ENCODE measurements at regions not wholly inside any gene's neighbourhood (a gene's known extent, or its start where the extent isn't known, plus 50 kb on each side); places are given as distances from the start of the nearest gene placed in this dataset.
A peak's percentile ranks its signal among the peaks of the same experiment; 100 is the strongest.

DNA sequence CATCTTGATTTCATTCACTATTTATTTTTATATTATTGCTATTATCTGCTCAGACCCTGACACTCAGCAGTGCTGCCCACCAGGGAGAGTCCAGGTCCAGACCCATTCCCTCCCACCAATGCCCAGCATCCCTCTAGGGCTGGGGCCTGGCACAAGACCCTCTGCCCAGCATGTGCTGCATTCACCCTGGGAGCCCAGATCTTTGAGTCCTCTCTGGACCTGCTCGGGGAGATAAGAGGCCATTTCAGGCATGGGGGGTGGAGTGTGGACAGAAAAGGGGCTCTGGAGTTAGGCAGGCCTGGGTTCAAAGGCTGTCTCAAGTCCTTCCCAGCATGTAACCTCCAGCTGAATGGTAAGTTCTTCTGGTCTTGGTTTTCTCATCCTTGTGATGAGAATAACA lies 209.6 kb downstream of the CYP26B1 start:
- DNase-seq (ENCODE audit: low read depth): no peak

DNA sequence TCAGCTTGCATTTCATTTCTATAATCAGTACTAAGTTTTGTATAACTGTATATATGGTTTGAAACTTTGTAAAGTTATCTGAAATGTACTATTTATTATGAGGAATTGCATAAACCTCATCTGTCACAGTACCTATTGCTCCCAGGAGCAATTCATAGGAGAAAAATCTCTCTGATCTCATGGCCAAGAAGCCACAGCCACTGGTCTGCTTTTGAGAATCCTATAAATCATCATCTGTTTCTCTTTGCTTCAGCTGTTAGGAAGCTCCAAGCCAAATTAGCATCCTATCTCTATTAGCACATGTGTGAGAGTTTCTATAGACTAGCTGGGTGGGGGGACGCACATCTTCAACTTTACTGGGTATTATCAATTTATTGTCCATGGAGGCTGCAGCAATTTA lies 210.3 kb downstream of the CYP26B1 start:
- no peak for DNase-seq (ENCODE audit: low read depth)

DNA sequence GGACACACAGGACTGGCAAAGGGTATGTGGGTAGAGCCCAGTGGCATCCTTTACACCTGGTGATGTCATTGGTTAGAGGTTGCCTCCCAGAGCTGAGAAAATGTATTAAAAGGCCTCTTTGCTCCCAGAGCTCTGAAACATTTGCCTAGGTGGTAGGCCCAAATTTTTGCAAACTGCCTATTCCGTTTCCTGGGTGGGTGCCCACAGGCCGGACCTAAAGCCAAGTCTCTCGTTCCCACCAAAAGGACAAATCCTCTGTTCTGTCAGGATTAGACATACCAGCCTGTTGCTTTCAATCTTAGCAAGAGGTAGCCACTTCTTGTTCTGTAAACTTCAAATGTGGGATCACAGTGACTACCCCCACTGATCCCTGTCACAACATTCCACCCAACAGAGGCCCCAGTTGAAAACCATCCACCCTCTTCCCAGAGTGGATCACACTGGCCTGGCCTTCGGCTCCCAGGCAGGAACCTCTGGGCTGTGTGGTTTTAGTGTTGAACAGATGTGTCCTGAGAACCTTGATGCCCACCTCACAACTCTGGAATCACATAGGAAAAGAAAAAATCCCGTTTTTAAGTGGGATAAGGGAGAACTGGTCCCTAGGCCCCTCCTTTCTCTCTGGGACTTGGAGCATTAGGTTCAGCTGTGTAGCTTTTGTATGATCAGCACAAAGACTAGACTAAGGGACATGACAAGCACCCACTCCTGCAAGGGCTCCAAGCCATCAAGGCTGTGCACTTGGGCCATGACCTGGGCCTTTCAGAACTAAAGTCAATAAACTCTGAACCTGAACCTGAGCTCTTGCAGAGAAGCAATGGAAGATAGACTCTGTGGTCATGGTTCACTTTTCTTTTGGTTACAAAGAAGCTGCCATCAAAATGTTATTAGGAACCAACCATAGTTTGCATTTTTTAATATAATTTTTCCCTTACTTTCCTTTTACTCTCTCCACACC lies 211.3 kb downstream of the CYP26B1 start:
- no peak for DNase-seq (ENCODE audit: low read depth)

DNA sequence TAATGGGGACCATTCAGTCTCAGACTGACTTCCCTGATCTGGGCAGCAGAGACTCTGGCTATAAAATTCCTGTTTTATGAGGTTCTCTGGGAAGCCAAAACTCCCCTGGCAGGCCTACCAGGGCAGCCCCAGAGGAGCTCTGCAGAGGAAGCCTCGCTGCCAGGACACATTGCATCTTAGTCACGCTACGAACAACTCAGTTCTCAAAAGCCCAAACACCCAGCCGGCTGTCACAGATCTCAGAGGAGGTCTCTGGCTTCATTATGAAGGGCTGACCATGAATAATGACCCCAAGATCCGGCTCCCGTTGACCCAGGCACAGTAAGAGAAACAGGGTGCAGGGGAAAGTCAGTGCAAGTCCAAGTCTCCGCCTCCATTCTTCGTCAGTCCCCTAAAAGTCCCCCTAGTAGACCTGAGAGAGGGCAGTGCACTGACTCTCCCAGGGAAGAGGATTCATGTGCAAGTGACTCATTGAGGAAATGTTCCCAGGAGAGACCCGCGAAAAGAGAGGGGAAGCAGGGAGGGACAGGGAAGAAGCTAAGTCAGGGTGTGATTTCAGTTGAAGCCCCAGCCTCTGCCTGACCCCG lies 212.3 kb downstream of the CYP26B1 start:
- peak; percentile 36 for DNase-seq (ENCODE audit: low read depth)

DNA sequence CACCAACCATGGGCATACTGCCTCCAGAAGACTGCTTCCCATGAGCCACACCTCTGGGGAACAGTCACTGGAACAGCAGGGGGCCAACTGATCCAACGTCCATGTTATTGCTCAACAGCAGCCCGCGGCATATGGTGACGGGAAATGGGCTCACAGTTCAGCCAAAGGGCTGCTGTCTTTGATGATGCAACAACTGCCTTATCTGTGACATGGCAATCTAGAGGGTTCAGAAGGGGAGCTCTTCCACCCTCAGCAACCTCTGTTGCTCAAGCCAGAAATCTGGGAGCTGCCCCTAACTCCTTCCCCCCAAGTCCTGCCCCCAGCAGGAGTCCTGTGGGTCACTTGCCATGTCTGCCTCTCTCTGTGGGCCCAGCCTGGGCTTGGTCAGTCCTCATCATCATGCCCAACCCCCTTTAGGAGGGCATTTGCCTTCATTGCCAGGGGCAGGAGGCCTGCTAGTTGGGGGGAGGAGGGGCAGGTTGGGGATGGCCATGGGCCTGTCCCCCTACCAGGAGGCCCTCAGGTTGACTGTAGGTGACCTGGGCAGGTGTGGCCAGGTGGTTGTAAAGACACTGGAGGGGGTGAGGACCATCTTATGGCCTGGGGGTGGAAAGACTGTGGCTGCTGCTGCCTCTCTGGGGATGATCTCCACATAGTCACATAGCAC lies 212.9 kb downstream of the CYP26B1 start:
- no peak for DNase-seq (ENCODE audit: low read depth)

DNA sequence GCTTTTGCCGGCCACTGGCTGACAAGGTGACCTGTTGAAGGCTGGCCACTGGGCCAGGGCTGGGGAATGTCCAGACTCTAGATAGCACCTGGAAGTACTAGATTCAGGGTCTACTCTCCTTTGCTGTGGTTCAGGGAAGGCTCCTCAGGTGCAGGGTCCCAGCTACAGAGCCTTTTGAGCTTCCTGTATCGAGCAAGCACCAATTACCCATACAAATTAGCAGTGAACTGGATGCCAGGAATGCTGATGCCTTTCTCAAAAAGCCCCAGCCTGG lies 213.4 kb downstream of the CYP26B1 start:
- DNase-seq (ENCODE audit: low read depth): no peak

DNA sequence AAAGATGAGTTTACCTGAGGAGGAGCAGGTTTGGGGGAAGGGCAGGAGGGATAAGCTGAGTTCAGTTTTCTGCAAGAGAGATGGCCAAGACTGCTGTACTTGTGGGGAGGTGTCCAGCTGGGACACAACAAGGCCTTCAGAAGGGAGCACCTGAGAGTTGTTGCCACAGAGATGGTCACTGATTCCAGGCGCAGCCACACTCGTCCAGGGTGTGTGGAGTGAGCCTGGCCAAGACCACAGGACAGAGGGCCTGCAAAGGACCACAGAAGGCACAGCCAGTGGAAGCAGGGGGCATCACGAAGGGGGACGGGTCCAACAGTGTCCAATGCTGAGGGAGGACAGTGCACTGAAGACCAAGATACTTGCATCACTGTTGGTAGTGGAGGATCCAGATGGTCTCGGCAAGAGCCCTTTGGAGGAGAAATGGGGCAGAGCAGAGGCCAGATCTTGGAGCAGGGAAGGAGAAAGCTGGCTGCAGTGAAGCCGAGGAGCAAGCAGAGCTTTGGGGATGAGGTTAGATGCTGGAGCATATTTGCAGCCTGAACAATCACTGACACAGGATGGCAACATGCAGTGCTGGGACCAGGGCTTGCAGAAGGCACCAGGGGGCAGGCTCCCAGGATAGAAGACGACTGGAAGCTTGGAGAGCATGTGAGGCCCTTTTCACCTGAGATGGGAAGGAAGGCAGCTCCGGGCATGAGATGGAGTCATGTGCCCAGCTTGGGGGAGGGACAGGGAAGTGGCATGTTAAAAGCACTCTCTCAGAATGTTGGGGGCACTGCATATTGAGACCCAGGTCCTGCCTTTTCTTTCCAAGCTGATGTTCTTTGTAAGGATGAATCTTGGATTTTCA lies 214.0 kb downstream of the CYP26B1 start:
- DNase-seq (ENCODE audit: low read depth): peak; percentile 25

DNA sequence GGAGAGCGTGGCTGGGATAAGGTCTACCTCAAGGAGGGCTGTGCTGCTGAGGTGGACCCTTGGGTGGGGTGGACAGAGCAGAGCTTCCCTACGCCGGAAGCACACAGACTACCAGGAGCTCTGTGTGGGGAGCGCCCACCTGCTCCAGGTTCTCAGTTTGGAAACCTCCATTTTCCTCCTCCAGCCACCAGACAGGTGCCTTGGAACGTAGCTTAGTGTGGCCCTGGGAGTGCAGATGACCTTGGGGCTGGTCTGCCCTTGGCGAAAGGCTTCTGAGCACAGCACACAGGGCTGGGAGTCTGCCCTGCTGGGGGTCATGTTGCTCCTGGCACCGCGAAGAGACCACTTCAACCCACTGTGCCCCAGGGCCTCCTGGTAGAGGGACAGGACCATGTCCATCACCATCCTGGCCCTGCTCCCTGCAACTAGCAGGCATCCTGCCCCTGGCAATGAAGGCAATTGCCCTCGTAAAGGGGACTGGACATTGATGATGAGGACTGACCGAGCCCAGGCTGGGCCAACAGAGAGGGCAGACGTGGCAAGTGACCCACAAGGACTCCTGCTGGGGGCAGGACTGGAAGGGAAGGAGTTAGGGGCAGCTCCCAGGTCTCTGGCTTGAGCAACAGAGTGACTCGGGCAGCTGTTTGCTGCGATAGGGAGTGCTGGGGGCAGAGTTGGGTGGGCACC lies 214.7 kb downstream of the CYP26B1 start:
- DNase-seq (ENCODE audit: low read depth): no peak

DNA sequence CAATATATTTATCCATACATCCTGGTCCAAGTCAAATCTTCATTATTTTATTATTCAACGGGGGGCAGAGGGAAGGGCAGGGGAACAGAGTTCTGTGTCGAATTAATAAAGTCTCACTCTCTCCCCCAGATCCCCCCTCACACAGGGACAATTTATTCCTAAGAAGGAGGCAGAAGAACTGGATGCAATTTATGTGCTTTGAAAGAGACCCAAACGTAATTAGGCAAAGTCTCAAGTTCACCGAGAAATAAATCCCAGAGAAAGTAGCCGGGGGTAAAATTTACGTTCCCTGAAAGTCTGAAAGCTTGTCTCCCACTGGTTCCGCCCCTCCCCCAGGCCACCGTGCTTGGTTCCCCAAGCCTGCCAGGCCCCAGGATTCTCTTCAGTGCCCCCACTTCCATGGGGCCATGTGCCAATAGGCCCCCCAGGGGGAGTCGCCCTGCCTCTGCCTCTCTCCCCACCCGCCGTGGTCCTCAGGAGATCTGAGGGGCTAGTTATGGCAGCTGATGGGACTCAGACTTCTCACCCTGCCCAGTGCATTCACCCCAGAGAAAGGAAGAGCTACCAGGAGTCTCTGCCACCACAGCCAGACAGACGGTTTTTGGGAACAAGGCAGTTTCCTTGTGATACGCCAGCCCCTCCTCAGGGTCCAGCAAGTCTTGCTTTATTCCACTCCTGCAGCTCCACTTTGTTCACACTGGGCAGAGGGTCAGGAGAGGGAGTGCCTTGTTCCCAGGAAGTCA lies 215.5 kb downstream of the CYP26B1 start:
- no peak for DNase-seq (ENCODE audit: low read depth)

DNA sequence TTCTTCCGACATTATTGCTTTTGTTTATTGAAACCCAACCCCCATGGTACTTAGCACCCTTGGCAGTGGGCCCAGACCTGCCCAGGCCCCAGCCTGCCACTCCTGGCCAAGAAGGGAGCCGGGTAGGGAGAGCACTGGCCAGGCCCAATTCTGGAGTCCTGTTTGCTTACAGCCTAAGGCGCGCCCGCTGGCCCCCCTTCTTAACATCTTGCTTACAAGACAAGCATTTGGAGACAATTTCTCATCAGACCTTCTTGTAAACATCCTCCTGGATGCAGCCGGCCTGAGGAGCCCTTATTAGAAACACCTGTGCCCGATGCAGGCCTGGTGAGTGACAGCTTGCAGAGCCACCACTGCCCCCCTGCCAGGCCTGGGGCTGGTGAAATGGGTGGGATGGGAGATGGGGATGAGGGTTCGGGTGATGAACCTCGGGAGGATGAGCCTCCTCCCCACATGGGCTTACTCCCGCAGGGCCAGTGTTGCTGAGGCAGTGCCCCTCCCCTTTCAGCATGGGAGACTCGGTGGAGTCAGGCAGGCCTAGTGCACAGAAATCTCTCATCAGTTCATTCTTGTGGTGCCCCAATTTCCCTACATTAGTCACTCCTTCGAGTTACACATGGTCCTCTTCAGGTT lies 217.5 kb downstream of the CYP26B1 start:
- DNase-seq (ENCODE audit: low read depth): no peak

DNA sequence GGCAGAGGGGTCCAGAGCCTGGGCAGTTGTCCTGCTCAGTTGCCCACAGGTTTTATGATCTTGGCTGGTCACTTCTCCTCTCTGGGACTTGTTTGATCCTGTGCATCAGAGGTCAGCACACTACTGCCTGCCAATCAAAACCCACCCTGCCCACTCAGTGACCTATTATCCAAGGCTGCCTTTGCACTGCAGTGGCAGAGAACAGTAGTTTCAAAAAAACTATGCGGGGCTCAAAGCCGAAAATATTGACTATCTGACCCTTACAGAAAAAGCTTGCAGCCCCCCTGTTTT lies 218.2 kb downstream of the CYP26B1 start:
- no peak for DNase-seq (ENCODE audit: low read depth)

DNA sequence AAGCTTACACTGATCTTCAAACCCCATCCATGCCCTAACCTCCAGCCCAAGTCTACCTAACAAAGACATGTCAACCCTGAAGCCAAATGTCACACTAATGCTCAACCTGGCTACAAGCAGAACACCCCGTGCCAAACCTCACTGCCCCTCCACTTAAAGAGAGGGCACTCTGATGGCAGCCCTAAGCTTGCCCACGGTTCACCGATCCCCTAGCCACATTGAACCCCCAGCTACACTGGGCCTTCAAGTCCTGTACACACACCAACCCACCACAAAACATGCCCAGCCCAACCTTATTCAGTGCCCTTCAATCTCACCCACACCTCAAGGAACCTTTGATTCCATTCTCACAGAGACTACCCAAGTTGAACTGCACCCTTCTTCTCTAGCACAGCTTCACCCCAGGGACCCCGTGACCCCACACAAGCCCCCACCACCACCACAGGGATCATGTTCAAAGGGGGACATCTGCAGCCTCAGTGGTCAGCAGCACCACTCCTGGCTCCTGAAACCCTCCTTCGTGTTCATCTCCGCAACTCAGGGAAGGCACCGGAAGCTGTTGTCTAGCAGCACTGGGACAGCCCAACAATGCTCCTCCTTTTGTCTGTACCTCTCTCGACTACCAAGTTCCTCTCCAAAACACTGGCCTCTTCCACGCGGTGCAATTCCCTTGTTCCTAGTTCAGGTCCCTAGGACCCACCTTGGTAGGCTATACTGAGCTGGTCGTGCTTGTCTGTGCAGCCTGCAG lies 218.8 kb downstream of the CYP26B1 start:
- DNase-seq (ENCODE audit: low read depth): no peak

DNA sequence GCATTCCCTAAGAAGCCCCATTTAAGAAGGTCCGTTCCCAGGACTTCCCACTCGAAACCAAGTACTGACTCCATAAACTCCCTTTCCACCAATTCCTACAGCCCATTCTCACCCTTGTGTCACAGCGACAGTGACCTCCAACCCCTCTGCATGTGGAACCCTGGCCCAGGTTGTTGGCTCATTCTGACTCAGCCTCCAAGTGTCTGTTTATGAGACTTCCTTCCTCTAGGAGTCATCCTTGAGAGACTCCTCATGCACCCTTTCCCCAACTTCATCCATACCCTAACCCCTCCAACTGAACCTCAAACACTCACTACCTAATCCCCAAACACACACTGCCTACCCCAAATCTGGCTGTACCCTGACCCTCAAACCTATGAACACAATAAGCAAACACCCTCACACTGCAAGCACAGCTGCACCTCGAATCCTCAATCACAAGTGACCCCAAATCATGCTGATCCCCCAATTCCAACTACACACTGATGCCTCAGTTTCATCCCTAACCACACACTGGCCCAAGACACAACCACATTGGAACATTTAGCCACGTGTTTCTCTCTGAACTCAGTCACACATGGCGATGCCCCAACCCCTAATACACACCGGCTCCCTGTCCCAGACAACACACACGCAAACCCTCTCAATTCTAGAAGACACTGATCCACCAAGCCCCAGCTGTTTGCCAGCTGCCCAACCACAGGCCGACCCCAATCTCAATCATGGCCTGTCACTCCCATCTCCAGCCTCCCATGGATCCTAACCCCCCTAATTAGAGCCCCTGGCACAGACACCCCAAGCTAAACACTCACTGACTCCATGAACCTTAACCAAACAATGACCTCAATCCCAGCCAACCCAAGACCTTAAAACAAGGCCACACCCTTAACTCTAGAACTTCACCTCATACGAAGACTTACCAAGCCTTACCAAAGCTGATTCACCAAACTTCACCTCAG lies 219.6 kb downstream of the CYP26B1 start:
- no peak for DNase-seq (ENCODE audit: low read depth)

DNA sequence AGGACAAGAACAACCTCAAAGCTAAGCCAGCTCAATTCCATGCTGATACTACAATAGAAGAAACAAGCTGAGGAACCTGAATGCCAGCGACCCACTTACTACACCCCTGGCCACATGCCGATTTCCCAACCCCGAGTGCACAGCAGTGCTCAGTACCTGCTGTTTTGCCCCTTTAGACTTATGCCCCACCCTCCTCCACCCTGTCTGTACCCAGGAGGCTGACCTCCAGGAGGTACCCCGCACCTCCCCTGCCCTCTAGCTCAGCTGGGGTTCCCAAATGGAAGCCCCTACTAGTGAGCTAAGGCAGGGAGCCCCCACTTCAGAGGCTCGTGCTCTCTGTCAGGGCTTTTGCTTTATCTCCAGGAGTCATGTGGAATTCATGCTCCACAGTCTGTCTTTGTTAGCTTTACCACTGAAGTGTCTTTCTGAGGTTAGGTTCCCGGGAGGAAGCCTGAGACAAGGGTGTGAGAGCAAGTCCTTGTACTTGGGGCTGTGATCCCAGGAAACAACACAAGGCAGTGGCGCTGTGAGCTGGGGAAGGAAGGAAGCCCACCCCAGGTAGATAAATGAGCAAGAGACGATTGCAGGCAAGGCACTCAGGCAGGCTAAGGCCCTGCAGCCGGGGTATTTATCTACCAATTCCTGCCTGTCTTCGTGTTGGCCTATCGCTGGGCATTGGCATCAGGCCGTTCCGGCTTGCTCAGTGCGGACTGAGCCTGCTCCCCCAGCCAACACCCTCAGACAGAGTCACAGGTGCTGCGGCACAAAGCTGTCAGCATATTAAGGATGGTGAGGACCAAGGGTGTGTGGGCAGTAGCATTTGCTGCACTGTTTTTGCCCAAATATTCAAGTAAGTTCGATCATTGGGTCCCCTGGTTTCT lies 220.5 kb downstream of the CYP26B1 start:
- no peak for DNase-seq (ENCODE audit: low read depth)

DNA sequence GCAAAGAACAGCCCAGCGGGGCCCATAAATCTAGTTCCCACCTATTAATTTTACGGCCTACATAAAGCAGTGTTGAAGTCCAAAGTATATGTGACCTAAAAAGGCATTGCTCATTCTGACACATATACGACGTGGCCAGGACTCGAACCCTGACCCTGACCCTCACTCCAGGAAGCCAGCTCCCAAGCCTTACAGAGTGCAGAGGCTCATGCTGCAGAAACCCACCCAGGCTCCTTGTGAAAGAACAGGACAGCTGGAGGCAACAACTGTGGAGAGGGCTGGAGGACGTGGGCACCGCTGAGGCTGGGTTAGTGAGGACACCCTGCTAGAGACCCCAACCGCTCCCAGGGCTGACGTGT lies 221.6 kb downstream of the CYP26B1 start:
- DNase-seq (ENCODE audit: low read depth): no peak

DNA sequence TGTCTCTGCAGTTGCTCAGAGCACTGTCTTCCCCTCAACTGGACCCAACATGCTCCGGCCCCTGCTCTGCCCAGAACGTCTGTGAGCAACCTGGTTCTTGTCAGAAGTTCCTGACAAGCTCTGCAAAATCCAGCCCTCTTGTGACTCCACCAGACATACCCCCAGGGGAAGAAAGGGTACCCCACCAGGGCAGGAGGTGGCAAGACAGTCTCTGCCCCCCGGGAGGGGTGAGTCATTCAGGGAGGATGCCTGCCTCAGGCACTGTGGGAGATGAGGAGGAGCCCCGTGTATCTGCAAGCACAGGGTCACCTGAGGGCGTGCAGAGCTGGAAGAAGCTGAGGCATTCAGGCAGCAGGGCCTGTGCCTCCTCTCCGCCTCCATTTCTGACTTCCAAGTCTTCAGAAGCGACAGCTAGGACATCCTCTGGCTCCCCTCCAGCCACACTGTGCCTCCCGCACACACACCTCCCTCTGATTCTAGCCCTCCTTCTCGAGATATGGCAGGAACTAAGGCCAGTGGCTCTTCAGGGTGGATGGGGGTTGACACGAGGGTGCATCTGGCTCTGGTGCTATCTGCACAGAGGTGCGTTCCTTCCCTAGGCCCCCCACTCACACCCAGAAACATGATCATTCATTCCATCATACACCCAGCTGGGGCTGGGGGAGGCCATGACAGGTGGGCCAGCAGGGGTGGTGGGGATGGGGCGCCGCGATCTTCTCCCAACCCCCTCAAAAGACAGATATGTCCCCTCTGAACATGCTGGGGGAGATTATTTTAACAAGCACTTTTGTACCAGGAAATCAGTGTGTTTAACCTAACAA lies 222.2 kb downstream of the CYP26B1 start:
- peak; percentile 40 for DNase-seq (ENCODE audit: low read depth)

All from HT1080 (cell line).